KG1 (cell line): ENCODE measurements at regions not wholly inside any gene's neighbourhood (a gene's known extent, or its start where the extent isn't known, plus 50 kb on each side); places are given as distances from the start of the nearest gene placed in this dataset.

Experiments used
- DNase-seq: peaks from one replicate; lab custom pipeline; 2025; lab: John Stamatoyannopoulos, UW

GRCh38 chr12:40557980-40558379 is 134.3 kb upstream of the CNTN1 start:
- DNase-seq, result no peak

GRCh38 chr12:40559865-40560264 is 132.4 kb upstream of the CNTN1 start:
- DNase-seq, result no peak

- no peak for DNase-seq
Observed at GRCh38 chr12:40560848-40561247, 131.4 kb upstream of the CNTN1 start.

- DNase-seq, result no peak
Observed at GRCh38 chr12:40561395-40561966, 130.8 kb upstream of the CNTN1 start.

GRCh38 chr12:40565029-40565633 is 127.1 kb upstream of the CNTN1 start:
- no peak for DNase-seq

GRCh38 chr12:40566271-40566670 is 126.0 kb upstream of the CNTN1 start:
- no peak for DNase-seq

GRCh38 chr12:40569626-40570179 is 122.5 kb upstream of the CNTN1 start:
- DNase-seq, result no peak

- DNase-seq, result no peak
Observed at GRCh38 chr12:40573024-40573423, 119.2 kb upstream of the CNTN1 start.

GRCh38 chr12:40575987-40576386 is 116.3 kb upstream of the CNTN1 start:
- DNase-seq, result no peak

GRCh38 chr12:40577834-40578233 is 114.4 kb upstream of the CNTN1 start:
- no peak for DNase-seq

GRCh38 chr12:40579687-40580086 is 112.6 kb upstream of the CNTN1 start:
- no peak for DNase-seq

- DNase-seq, result no peak
Observed at GRCh38 chr12:40580346-40580745, 111.9 kb upstream of the CNTN1 start.

- DNase-seq, result no peak
Observed at GRCh38 chr12:40581889-40582288, 110.3 kb upstream of the CNTN1 start.

GRCh38 chr12:40583743-40584142 is 108.5 kb upstream of the CNTN1 start:
- no peak for DNase-seq

- no peak for DNase-seq
Observed at GRCh38 chr12:40584763-40585162, 107.5 kb upstream of the CNTN1 start.

GRCh38 chr12:40586823-40587222 is 105.4 kb upstream of the CNTN1 start:
- DNase-seq, result no peak

GRCh38 chr12:40587421-40587820 is 104.8 kb upstream of the CNTN1 start:
- DNase-seq, result no peak

- DNase-seq, result no peak
Observed at GRCh38 chr12:40587970-40588369, 104.3 kb upstream of the CNTN1 start.

- DNase-seq, result no peak
Observed at GRCh38 chr12:40597133-40597532, 95.1 kb upstream of the CNTN1 start.

GRCh38 chr12:40598073-40598472 is 94.2 kb upstream of the CNTN1 start:
- no peak for DNase-seq

- no peak for DNase-seq
Observed at GRCh38 chr12:40602562-40602961, 89.7 kb upstream of the CNTN1 start.

GRCh38 chr12:40614923-40615322 is 77.3 kb upstream of the CNTN1 start:
- no peak for DNase-seq

- no peak for DNase-seq
Observed at GRCh38 chr12:40615590-40615989, 76.6 kb upstream of the CNTN1 start.

GRCh38 chr12:40616383-40616915 is 75.8 kb upstream of the CNTN1 start:
- DNase-seq, result no peak
